ENCODE measurements at regions not wholly inside any gene's neighbourhood (a gene's known extent, or its start where the extent isn't known, plus 50 kb on each side); places are given as distances from the start of the nearest gene placed in this dataset.

DNA sequence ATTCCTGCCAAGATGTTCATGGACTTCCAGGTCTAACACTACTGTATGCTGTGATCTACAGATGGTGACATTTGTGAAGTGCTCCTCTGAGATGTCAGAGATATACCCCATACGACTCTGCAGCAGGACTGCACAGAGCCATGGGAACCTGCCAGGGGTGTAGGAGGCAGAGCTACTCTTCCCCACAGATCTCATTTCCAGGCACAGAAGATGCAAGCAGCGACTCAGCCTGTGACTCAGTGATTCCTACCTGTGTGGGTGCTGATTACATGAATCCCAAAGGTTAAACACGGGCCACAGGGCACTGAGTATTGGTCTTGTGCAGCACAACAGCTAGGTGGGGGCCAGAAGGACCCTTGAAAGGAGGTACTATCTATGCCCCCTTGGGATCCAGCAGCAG is 137.0 kb upstream of the SOX9 start:
- no peak overlapping the region for H3K4me3 ChIP-seq
- no peaks in the 10 kb centered on the region for H3K36me3 ChIP-seq
- TF ChIP-seq, protein P1, sequence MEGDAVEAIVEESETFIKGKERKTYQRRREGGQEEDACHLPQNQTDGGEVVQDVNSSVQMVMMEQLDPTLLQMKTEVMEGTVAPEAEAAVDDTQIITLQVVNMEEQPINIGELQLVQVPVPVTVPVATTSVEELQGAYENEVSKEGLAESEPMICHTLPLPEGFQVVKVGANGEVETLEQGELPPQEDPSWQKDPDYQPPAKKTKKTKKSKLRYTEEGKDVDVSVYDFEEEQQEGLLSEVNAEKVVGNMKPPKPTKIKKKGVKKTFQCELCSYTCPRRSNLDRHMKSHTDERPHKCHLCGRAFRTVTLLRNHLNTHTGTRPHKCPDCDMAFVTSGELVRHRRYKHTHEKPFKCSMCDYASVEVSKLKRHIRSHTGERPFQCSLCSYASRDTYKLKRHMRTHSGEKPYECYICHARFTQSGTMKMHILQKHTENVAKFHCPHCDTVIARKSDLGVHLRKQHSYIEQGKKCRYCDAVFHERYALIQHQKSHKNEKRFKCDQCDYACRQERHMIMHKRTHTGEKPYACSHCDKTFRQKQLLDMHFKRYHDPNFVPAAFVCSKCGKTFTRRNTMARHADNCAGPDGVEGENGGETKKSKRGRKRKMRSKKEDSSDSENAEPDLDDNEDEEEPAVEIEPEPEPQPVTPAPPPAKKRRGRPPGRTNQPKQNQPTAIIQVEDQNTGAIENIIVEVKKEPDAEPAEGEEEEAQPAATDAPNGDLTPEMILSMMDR (IDR thresholded peaks at IDR 0.05): no peak
- TF ChIP-seq EP300 (IDR thresholded peaks at IDR 0.05): no peak
- no peak for TF ChIP-seq POLR2A (IDR thresholded peaks at IDR 0.05; ENCODE audit: low read depth)
- TF ChIP-seq POLR2AphosphoS5 (IDR thresholded peaks at IDR 0.05): no peak
- no peak for DNase-seq (ENCODE audit: extremely low spot score)
- no peaks in the 10 kb centered on the region for H3K4me1 ChIP-seq
- no peaks in the 10 kb centered on the region for H3K27me3 ChIP-seq
- H3K27ac ChIP-seq (replicated peaks in 1 of 4): no peak overlapping the region
- no peaks in the 10 kb centered on the region for H3K9me3 ChIP-seq
- 67% methylated on average over 3 of the region's 3 CpGs for WGBS
- intact Hi-C loops (cut with DNase I): no loop called here

GRCh38 chr17:71985111-71986039 is 135.4 kb upstream of the SOX9 start:
- H3K4me1 ChIP-seq: no peaks in the 10 kb centered on the region
- H3K9me3 ChIP-seq: no peaks in the 10 kb centered on the region
- no peaks in the 10 kb centered on the region for H3K27me3 ChIP-seq
- H3K4me3 ChIP-seq: no peak overlapping the region
- H3K36me3 ChIP-seq: no peaks in the 10 kb centered on the region
- no peak overlapping the region for H3K27ac ChIP-seq (replicated peaks in 1 of 4)
- TF ChIP-seq POLR2AphosphoS5 (IDR thresholded peaks at IDR 0.05) (no peak), POLR2A (IDR thresholded peaks at IDR 0.05; ENCODE audit: low read depth) (no peak), EP300 (IDR thresholded peaks at IDR 0.05) (no peak)
- TF ChIP-seq, protein P1 (IDR thresholded peaks at IDR 0.05): no peak
- intact Hi-C loops (cut with DNase I): no loop called here
- WGBS: 87% methylated on average over 3 of the region's 3 CpGs
- no peak for DNase-seq (ENCODE audit: extremely low spot score)

GRCh38 chr17:71986886-71987285 is 133.9 kb upstream of the SOX9 start:
- Histone ChIP-seq H3K9me3 (no peaks in the 10 kb centered on the region), H3K4me3 (no peak overlapping the region), H3K36me3 (no peaks in the 10 kb centered on the region), H3K27ac (replicated peaks in 1 of 4) (no peak overlapping the region), H3K27me3 (no peaks in the 10 kb centered on the region), H3K4me1 (no peaks in the 10 kb centered on the region)
- TF ChIP-seq EP300 (IDR thresholded peaks at IDR 0.05) (no peak), POLR2A (IDR thresholded peaks at IDR 0.05; ENCODE audit: low read depth) (no peak), POLR2AphosphoS5 (IDR thresholded peaks at IDR 0.05) (no peak)
- TF ChIP-seq, protein P1 (IDR thresholded peaks at IDR 0.05): no peak
- intact Hi-C loops (cut with DNase I): no loop called here
- no peak for DNase-seq (ENCODE audit: extremely low spot score)
- 95% methylated on average over 1 of the region's 1 CpG for WGBS

GRCh38 chr17:71987634-71988033 is 133.2 kb upstream of the SOX9 start:
- Histone ChIP-seq H3K27me3 (peaks cover 0 to under 1% (median 0%) of the 10 kb centered on the region in 4 donors), H3K27ac (replicated peaks in 1 of 4) (no peak overlapping the region), H3K9me3 (no peaks in the 10 kb centered on the region), H3K36me3 (no peaks in the 10 kb centered on the region), H3K4me1 (no peaks in the 10 kb centered on the region), H3K4me3 (no peak overlapping the region)
- TF ChIP-seq EP300 (IDR thresholded peaks at IDR 0.05) (no peak), POLR2A (IDR thresholded peaks at IDR 0.05; ENCODE audit: low read depth) (no peak), POLR2AphosphoS5 (IDR thresholded peaks at IDR 0.05) (no peak)
- TF ChIP-seq, protein P1 (IDR thresholded peaks at IDR 0.05): no peak
- intact Hi-C loops (cut with DNase I): no loop called here
- 44% methylated on average over 3 of the region's 3 CpGs for WGBS
- no peak for DNase-seq (ENCODE audit: extremely low spot score)
